K562 (cell line): ENCODE measurements at regions not wholly inside any gene's neighbourhood (a gene's known extent, or its start where the extent isn't known, plus 50 kb on each side); places are given as distances from the start of the nearest gene placed in this dataset.

Experiments
- ATAC-seq: fragments of 200-7000 bp; cut with Tn5 transposase; 3 replicates; pipeline ENCODE4 v1.9.1; 2020; ENCODE audit warnings: moderate library complexity
- BruUV-seq: library from RNA; stranded (reverse); fragments of 400-500 nt; replicated peaks from 2 replicates; lab custom pipeline; 2021; lab: Mats Ljungman, UMichigan
- CTCF ChIA-PET: fragments of 300-600 bp; formaldehyde crosslinking; extraction: SDS; loops from one replicate; lab custom pipeline; 2021; ENCODE audit warnings: low intra/inter-chr PET ratio; lab: Yijun Ruan, JAX
- POLR2A ChIA-PET: fragments of 300-600, 350-650 bp; sonication (Branson Sonifier 250); formaldehyde crosslinking; extraction: SDS; loops from one replicate; lab custom pipeline; 2021; ENCODE audit warnings: antibody characterized with exemption, inconsistent platforms; lab: Yijun Ruan, JAX
- DNase-seq, 4 experiments: peaks; one replicate each; pipeline versions ENCODE4 v3.0.0 to v3.0.0-alpha.2; 2011 to 2018; ENCODE audit warnings: low spot score in 3 of 4, mixed read lengths in 3 of 4; ENCODE audit errors: extremely low read depth in 1 of 4
- FAIRE-seq: peaks from 2 replicates; lab custom pipeline; 2011; peaks lifted over from hg19 to GRCh38; lab: Jason Lieb, UNC
- H2AFZ ChIP-seq: 2 replicates; pipeline ENCODE4 v1.6.0; 2011; ENCODE audit warnings: low read depth, low read length, control low read depth, inconsistent platforms
- H3K27ac ChIP-seq: fragments of 200-600 bp; 3 replicates; pipeline ENCODE4 v1.8.0; 2011; ENCODE audit warnings: low read depth, mild to moderate bottlenecking, control low read depth, inconsistent platforms, low read length, moderate library complexity, mixed read lengths; ENCODE audit errors: extremely low read depth
- H3K27me3 ChIP-seq, 2 experiments: fragments of 300-600 bp in 1 of 2; 2 replicates in 1 of 2; 3 replicates in 1 of 2; pipeline versions ENCODE4 v1.6.0 to v1.8.0; 2011; ENCODE audit warnings: inconsistent platforms in 2 of 2, low read length in 2 of 2, mild to moderate bottlenecking in 1 of 2, mixed read lengths in 1 of 2, moderate library complexity in 1 of 2; ENCODE audit not compliant: control insufficient read depth in 2 of 2, insufficient read depth in 2 of 2
- H3K36me3 ChIP-seq: fragments of 300-600 bp; 3 replicates; pipeline ENCODE4 v1.8.0; 2011; ENCODE audit warnings: mild to moderate bottlenecking, low read length, inconsistent platforms; ENCODE audit not compliant: control insufficient read depth, insufficient read depth
- H3K4me1 ChIP-seq, 2 experiments: fragments of 200-600 bp in 1 of 2; replicated peaks in 1 of 2; 2 replicates in 1 of 2; 3 replicates in 1 of 2; pipeline versions ENCODE4 v1.5.1 to v1.8.0; 2011; ENCODE audit warnings: inconsistent platforms in 2 of 2, low read length in 2 of 2, mild to moderate bottlenecking in 1 of 2, mixed read lengths in 1 of 2, moderate library complexity in 1 of 2; ENCODE audit not compliant: control insufficient read depth in 2 of 2, insufficient read depth in 2 of 2
- H3K4me2 ChIP-seq: 2 replicates; pipeline ENCODE4 v1.6.1; 2011; ENCODE audit warnings: low read length, control low read depth, inconsistent platforms, mixed read lengths; ENCODE audit not compliant: insufficient read depth
- H3K4me3 ChIP-seq: fragments of 200-600 bp; sonication (generic), shearing (Covaris generic); 2 replicates; pipeline ENCODE4 v1.5.1; 2016; ENCODE audit warnings: control low read depth, inconsistent platforms
- H3K79me2 ChIP-seq: fragments of 200-600 bp; 3 replicates; pipeline ENCODE4 v1.8.0; 2011; ENCODE audit warnings: low read length, inconsistent platforms; ENCODE audit not compliant: control insufficient read depth, insufficient read depth
- H3K9ac ChIP-seq, 2 experiments: 2 replicates each; pipeline versions ENCODE4 v1.6.0 to v1.6.1; 2011; ENCODE audit warnings: low read depth in 2 of 2, low read length in 2 of 2, control low read depth in 1 of 2, inconsistent platforms in 1 of 2, mild to moderate bottlenecking in 1 of 2, mixed read lengths in 1 of 2; ENCODE audit not compliant: insufficient read depth in 1 of 2
- H3K9me1 ChIP-seq: one replicate; pipeline ENCODE4 v1.6.0; 2011; ENCODE audit warnings: inconsistent platforms, mild to moderate bottlenecking, low read length, moderate library complexity; ENCODE audit not compliant: control insufficient read depth, insufficient read depth
- H3K9me3 ChIP-seq: replicated peaks from 2 replicates; pipeline ENCODE4 v1.5.1; 2011; ENCODE audit warnings: low read depth, low read length, inconsistent platforms; ENCODE audit not compliant: control insufficient read depth, insufficient read depth
- H4K20me1 ChIP-seq: replicated peaks from 2 replicates; pipeline ENCODE4 v1.6.1; 2011; ENCODE audit warnings: low read length, inconsistent platforms, mixed read lengths; ENCODE audit not compliant: control insufficient read depth, insufficient read depth
- E2F6 ChIP-seq, 2 experiments: IDR thresholded peaks; 2 replicates each; pipeline ENCODE4 v1.6.1; 2011; ENCODE audit warnings: borderline replicate concordance in 1 of 2, control low read depth in 1 of 2, low read depth in 1 of 2, low read length in 1 of 2, mild to moderate bottlenecking in 1 of 2, mixed read lengths in 1 of 2, moderate library complexity in 1 of 2; ENCODE audit not compliant: insufficient read depth in 1 of 2, insufficient read length in 1 of 2, poor library complexity in 1 of 2, severe bottlenecking in 1 of 2; ENCODE audit errors: extremely low read depth in 1 of 2
- EGR1 ChIP-seq: fragments of 450-650 bp; conservative IDR thresholded peaks from 2 replicates; pipeline ENCODE4 v1.6.1; 2017; ENCODE audit warnings: mild to moderate bottlenecking
- MEIS2 ChIP-seq: fragments of 450-650 bp; IDR thresholded peaks from 2 replicates; pipeline ENCODE4 v1.6.1; 2014; ENCODE audit warnings: mild to moderate bottlenecking; ENCODE audit not compliant: partially characterized antibody
- PKNOX1 ChIP-seq: fragments of 450-650 bp; IDR thresholded peaks from 2 replicates; pipeline ENCODE4 v1.6.1; 2016
- ZNF134 ChIP-seq: fragments of 250-450 bp; sonication (Bioruptor Pico); conservative IDR thresholded peaks from 2 replicates; pipeline ENCODE4 v1.4.0; 2020
- ZSCAN29 ChIP-seq: fragments of 450-650 bp; IDR thresholded peaks from 2 replicates; pipeline ENCODE4 v1.6.1; 2017
- WGBS: fragments of 100-300 bp; shearing (Covaris generic); methylation state at CpG from one replicate; pipeline ENCODE4 v1.1.6; 2016; ENCODE audit warnings: low coverage, mixed read lengths; ENCODE audit not compliant: insufficient coverage; ENCODE audit errors: missing lambda C conversion rate; 5-methylcytosine and 5-hydroxymethylcytosine counted together
- in situ Hi-C: fragments of 300-500 bp; cut with MboI; formaldehyde crosslinking; loops from 4 replicates; pipeline ENCODE4 v1.15.0; 2018; ENCODE audit warnings: inconsistent platforms, mixed read lengths
- intact Hi-C: fragments of 100-400 bp; cut with micrococcal nuclease; formaldehyde crosslinking; loops from 2 replicates; pipeline ENCODE4 v1.14.2; 2022
- TF ChIP-seq, protein P1 (sequence below): fragments of 450-650 bp; IDR thresholded peaks from 2 replicates; pipeline ENCODE4 v1.6.1; 2016; ENCODE audit warnings: mild to moderate bottlenecking
- TF ChIP-seq, protein P2 (sequence below), 2 experiments: IDR thresholded peaks in 1 of 2; conservative IDR thresholded peaks in 1 of 2; 2 replicates each; pipeline ENCODE4 v1.6.1; 2016; ENCODE audit warnings: low read depth in 2 of 2, mild to moderate bottlenecking in 1 of 2, missing compliant biosample characterization in 1 of 2, missing genetic modification characterization in 1 of 2, moderate library complexity in 1 of 2

- TF ChIP-seq, protein P1, sequence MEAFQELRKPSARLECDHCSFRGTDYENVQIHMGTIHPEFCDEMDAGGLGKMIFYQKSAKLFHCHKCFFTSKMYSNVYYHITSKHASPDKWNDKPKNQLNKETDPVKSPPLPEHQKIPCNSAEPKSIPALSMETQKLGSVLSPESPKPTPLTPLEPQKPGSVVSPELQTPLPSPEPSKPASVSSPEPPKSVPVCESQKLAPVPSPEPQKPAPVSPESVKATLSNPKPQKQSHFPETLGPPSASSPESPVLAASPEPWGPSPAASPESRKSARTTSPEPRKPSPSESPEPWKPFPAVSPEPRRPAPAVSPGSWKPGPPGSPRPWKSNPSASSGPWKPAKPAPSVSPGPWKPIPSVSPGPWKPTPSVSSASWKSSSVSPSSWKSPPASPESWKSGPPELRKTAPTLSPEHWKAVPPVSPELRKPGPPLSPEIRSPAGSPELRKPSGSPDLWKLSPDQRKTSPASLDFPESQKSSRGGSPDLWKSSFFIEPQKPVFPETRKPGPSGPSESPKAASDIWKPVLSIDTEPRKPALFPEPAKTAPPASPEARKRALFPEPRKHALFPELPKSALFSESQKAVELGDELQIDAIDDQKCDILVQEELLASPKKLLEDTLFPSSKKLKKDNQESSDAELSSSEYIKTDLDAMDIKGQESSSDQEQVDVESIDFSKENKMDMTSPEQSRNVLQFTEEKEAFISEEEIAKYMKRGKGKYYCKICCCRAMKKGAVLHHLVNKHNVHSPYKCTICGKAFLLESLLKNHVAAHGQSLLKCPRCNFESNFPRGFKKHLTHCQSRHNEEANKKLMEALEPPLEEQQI: no peak
Measured at GRCh38 chr6:169933251-169933821, 181.9 kb downstream of the ERMARD start (continued).

GRCh38 chr6:169932491-169932890, 181.1 kb downstream of the ERMARD start:
- Histone ChIP-seq H3K27ac (no peak overlapping the region), H2AFZ (no peak overlapping the region), H3K9me1 (no peaks in the 10 kb centered on the region), H3K4me1 (peaks cover 0 to 5% of the 10 kb centered on the region in 2 experiments; a peak in 1 of 5 replicates), H4K20me1 (peaks cover 4% of the 10 kb centered on the region; the same call in 1 of the 2 replicates), H3K36me3 (no peaks in the 10 kb centered on the region), H3K79me2 (no peaks in the 10 kb centered on the region), H3K9ac (no peak overlapping the region), H3K27me3 (peaks cover 53 to 59% of the 10 kb centered on the region in 2 experiments), H3K4me3 (no peak overlapping the region), H3K4me2 (no peak overlapping the region; the same call in 1 of the 2 replicates), H3K9me3 (no peaks in the 10 kb centered on the region)
- WGBS: under 1% methylated on average over 22 of the region's 22 CpGs
- POLR2A ChIA-PET: interaction anchor here (0.6 to 1.1 kb wide), 2 partner anchors 12 to 508 kb away, joined by 3 read pairs; no protein-coding TSS in a partner anchor
- peak; percentile 54 for ATAC-seq
- intact Hi-C loops (loop anchor here (5.0 kb wide), 1 partner anchor 140 kb away; no protein-coding TSS in a partner anchor), in situ Hi-C loops (no loop called here)
- DNase-seq: peak in 2 of 4 experiments; percentile 24 to 37
- CTCF ChIA-PET: no interaction called here
- TF ChIP-seq ZNF134 (CRISPR knock-in tag) (no peak), E2F6 (IDR thresholded peaks at IDR 0.05; ENCODE audit: borderline replicate concordance in 1 of 2, extremely low read depth in 1 of 2, insufficient read depth in 1 of 2, insufficient read length in 1 of 2, low read depth in 1 of 2, low read length in 1 of 2, poor library complexity in 1 of 2, severe bottlenecking in 1 of 2) (peak in 1 of 2 experiments; percentile 59), ZSCAN29 (no peak), PKNOX1 (peak; percentile 47; the same call in 1 of the 2 replicates), EGR1 (peak; percentile 59), MEIS2 (peak; percentile 48)
- TF ChIP-seq, protein P2, sequence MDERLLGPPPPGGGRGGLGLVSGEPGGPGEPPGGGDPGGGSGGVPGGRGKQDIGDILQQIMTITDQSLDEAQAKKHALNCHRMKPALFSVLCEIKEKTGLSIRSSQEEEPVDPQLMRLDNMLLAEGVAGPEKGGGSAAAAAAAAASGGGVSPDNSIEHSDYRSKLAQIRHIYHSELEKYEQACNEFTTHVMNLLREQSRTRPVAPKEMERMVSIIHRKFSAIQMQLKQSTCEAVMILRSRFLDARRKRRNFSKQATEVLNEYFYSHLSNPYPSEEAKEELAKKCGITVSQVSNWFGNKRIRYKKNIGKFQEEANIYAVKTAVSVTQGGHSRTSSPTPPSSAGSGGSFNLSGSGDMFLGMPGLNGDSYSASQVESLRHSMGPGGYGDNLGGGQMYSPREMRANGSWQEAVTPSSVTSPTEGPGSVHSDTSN (CRISPR knock-in tag; IDR thresholded peaks at IDR 0.05; ENCODE audit: low read depth): no peak
- TF ChIP-seq, protein P2 (tag; conservative IDR thresholded peaks at IDR 0.05; ENCODE audit: low read depth): peak; percentile 73
- no TSS peak for BruUV-seq
- FAIRE-seq: no peak
